ENCODE measurements at regions not wholly inside any gene's neighbourhood (a gene's known extent, or its start where the extent isn't known, plus 50 kb on each side); places are given as distances from the start of the nearest gene placed in this dataset.

GRCh38 chr1:36650200-36651065 is 167.7 kb upstream of the CSF3R start:
- peak; percentile 87 for TF ChIP-seq CTCF (IDR thresholded peaks at IDR 0.05; ENCODE audit: low read length)
- TF ChIP-seq EZH2 (optimal IDR thresholded peaks at IDR 0.05; ENCODE audit: low read depth, low read length): no peak
